ENCODE measurements at regions not wholly inside any gene's neighbourhood (a gene's known extent, or its start where the extent isn't known, plus 50 kb on each side); places are given as distances from the start of the nearest gene placed in this dataset.

- TF ChIP-seq CTCF (conservative IDR thresholded peaks at IDR 0.05 in 1 of 2, IDR thresholded peaks at IDR 0.05 in 1 of 2; ENCODE audit: extremely low read depth in 1 of 2, insufficient read depth in 1 of 2, low read depth in 1 of 2, low read length in 2 of 2) (no peak), EZH2 (IDR thresholded peaks at IDR 0.05; ENCODE audit: borderline replicate concordance, low read length) (no peak)
These were observed 126.5 kb upstream of the VANGL1 start for GRCh38 chr1:115515270-115515669.

Measured in mammary epithelial cell (primary cell).